HL-60 (cell line): ENCODE measurements at regions not wholly inside any gene's neighbourhood (a gene's known extent, or its start where the extent isn't known, plus 50 kb on each side); places are given as distances from the start of the nearest gene placed in this dataset.

Experiments
- DNase-seq, 2 experiments: peaks; one replicate each; pipeline ENCODE4 v3.0.0-alpha.2; 2010 to 2020; ENCODE audit warnings: low read depth in 1 of 2, low spot score in 1 of 2
- H3K27ac ChIP-seq: fragments of 250-450 bp; sonication (Bioruptor Pico); replicated peaks from 2 replicates; pipeline ENCODE4 v1.5.1; 2020; ENCODE audit warnings: mild to moderate bottlenecking, moderate library complexity
- H3K27me3 ChIP-seq: fragments of 250-450 bp; sonication (Bioruptor Pico); 2 replicates; pipeline ENCODE4 v1.5.1; 2021; ENCODE audit warnings: mild to moderate bottlenecking, moderate library complexity; ENCODE audit not compliant: insufficient read depth, poor library complexity, severe bottlenecking
- H3K4me3 ChIP-seq: replicated peaks from 2 replicates; pipeline ENCODE4 v1.5.1; 2011; ENCODE audit warnings: mild to moderate bottlenecking, control low read depth, low read length; ENCODE audit not compliant: insufficient read depth
- CTCF ChIP-seq: IDR thresholded peaks from one replicate; pipeline ENCODE4 v1.5.1; 2011; ENCODE audit warnings: low read length, control low read depth, inconsistent platforms; ENCODE audit not compliant: insufficient read depth
- GABPA ChIP-seq: IDR thresholded peaks from 2 replicates; pipeline ENCODE4 v1.6.1; 2012; ENCODE audit warnings: low read depth
- POLR2AphosphoS5 ChIP-seq: IDR thresholded peaks from 2 replicates; pipeline ENCODE4 v1.6.1; 2012; ENCODE audit warnings: low read depth
- REST ChIP-seq: IDR thresholded peaks from 2 replicates; pipeline ENCODE4 v1.6.1; 2012; ENCODE audit warnings: low read depth; ENCODE audit not compliant: insufficient replicate concordance
- SPI1 ChIP-seq: IDR thresholded peaks from 2 replicates; pipeline ENCODE4 v1.6.1; 2012; ENCODE audit warnings: low read depth, mild to moderate bottlenecking, borderline replicate concordance

- Histone ChIP-seq H3K4me3 (no peak overlapping the region), H3K27ac (no peak overlapping the region), H3K27me3 (no peaks in the 10 kb centered on the region)
- DNase-seq: no peak
- TF ChIP-seq SPI1 (no peak), REST (no peak), POLR2AphosphoS5 (no peak), CTCF (no peak), GABPA (no peak)
Measured at GRCh38 chr16:86819533-86819892, 241.2 kb downstream of the FOXL1 start.

GRCh38 chr16:86821895-86822294 lies 243.5 kb downstream of the FOXL1 start:
- DNase-seq: no peak

GRCh38 chr16:86823125-86823524 lies 244.8 kb downstream of the FOXL1 start:
- TF ChIP-seq CTCF (no peak), REST (no peak), SPI1 (no peak), POLR2AphosphoS5 (no peak), GABPA (no peak)
- Histone ChIP-seq H3K27ac (no peak overlapping the region), H3K4me3 (no peak overlapping the region), H3K27me3 (no peaks in the 10 kb centered on the region)
- no peak for DNase-seq

More at GRCh38 chr16:86821895-86822294, 243.5 kb downstream of the FOXL1 start:
- H3K4me3 ChIP-seq: no peak overlapping the region
- no peaks in the 10 kb centered on the region for H3K27me3 ChIP-seq
- H3K27ac ChIP-seq: no peak overlapping the region
- TF ChIP-seq SPI1 (no peak), CTCF (no peak), POLR2AphosphoS5 (no peak), GABPA (no peak)
